Mammary epithelial cell (primary cell): ENCODE measurements at regions not wholly inside any gene's neighbourhood (a gene's known extent, or its start where the extent isn't known, plus 50 kb on each side); places are given as distances from the start of the nearest gene placed in this dataset.

Experiments
- CTCF ChIP-seq, 2 donors: IDR thresholded peaks in 1 of 2; conservative IDR thresholded peaks in 1 of 2; 2 replicates each; pipeline ENCODE4 v1.5.1; 2011 to 2012; ENCODE audit warnings: inconsistent platforms in 2 of 2, low read length in 2 of 2, mild to moderate bottlenecking in 2 of 2, control low read depth in 1 of 2, low read depth in 1 of 2; ENCODE audit not compliant: insufficient read depth in 1 of 2; ENCODE audit errors: extremely low read depth in 1 of 2
- EZH2 ChIP-seq: IDR thresholded peaks from 2 replicates; pipeline ENCODE4 v1.6.1; 2012; ENCODE audit warnings: low read length, inconsistent platforms, borderline replicate concordance

- TF ChIP-seq CTCF (conservative IDR thresholded peaks at IDR 0.05 in 1 of 2, IDR thresholded peaks at IDR 0.05 in 1 of 2; ENCODE audit: extremely low read depth in 1 of 2, insufficient read depth in 1 of 2, low read depth in 1 of 2, low read length in 2 of 2) (no peak), EZH2 (no peak)
Observed at GRCh38 chr15:70257047-70257446, 159.3 kb upstream of the TLE3 start.
